Right lobe of liver (tissue), 6 donors: ENCODE measurements at regions not wholly inside any gene's neighbourhood (a gene's known extent, or its start where the extent isn't known, plus 50 kb on each side); places are given as distances from the start of the nearest gene placed in this dataset.

Source experiments
- ATAC-seq, 4 donors: fragments of 200-7000 bp; cut with Tn5 transposase; one replicate each; pipeline ENCODE4 v1.9.1; 2020; ENCODE audit warnings: mild to moderate bottlenecking in 4 of 4, moderate library complexity in 4 of 4
- DNase-seq, 3 donors: peaks; one replicate each; pipeline ENCODE4 v3.0.0-alpha.2; 2020
- H3K27ac ChIP-seq, 3 donors: fragments of 200-600 bp; one replicate each; pipeline ENCODE4 v1.8.0; 2022
- H3K27me3 ChIP-seq, 2 donors: fragments of 200-600 bp; one replicate each; pipeline ENCODE4 v1.8.0; 2022
- H3K36me3 ChIP-seq, 4 donors: fragments of 200-600 bp; sonication (generic) in 1 of 4; one replicate each; pipeline versions ENCODE4 v1.5.1 to v1.8.0; 2017 to 2022; ENCODE audit warnings: control low read depth in 1 of 4
- H3K4me1 ChIP-seq, 4 donors: fragments of 200-600 bp; sonication (generic) in 1 of 4; one replicate each; pipeline versions ENCODE4 v1.5.1 to v1.8.0; 2017 to 2022; ENCODE audit warnings: control low read depth in 1 of 4
- H3K4me3 ChIP-seq, 3 donors: fragments of 200-600 bp; one replicate each; pipeline ENCODE4 v1.8.0; 2022
- H3K9me3 ChIP-seq, 4 donors: fragments of 200-600 bp; sonication (generic) in 1 of 4; one replicate each; pipeline versions ENCODE4 v1.5.1 to v1.8.0; 2017 to 2022; ENCODE audit warnings: control low read depth in 1 of 4
- CTCF ChIP-seq, 4 donors: fragments of 200-600 bp in 3 of 4; fragments of 450-650 bp in 1 of 4; IDR thresholded peaks; one replicate each; pipeline versions ENCODE4 v1.5.1 to v1.8.0; 2016 to 2022; ENCODE audit warnings: antibody characterized with exemption in 4 of 4, mild to moderate bottlenecking in 2 of 4
- POLR2A ChIP-seq: fragments of 450-650 bp; IDR thresholded peaks from one replicate; pipeline ENCODE4 v1.6.1; 2017; ENCODE audit warnings: antibody characterized with exemption, mild to moderate bottlenecking
- WGBS: methylation state at CpG from one replicate; pipeline ENCODE4 v1.1.6; 2018; ENCODE audit warnings: low coverage, low lambda C conversion rate; ENCODE audit not compliant: insufficient coverage; ENCODE audit errors: missing lambda C conversion rate; 5-methylcytosine and 5-hydroxymethylcytosine counted together
- intact Hi-C, 2 donors: fragments of 100-400 bp; cut with DNase I; formaldehyde crosslinking; loops; one replicate each; pipeline versions ENCODE4 v1.11.2 to v1.14.1; 2022
- donor health status: DM: no; HTN: yes; CAD: no.
- donor health status: DM: no; HTN: no; CAD: no.
- donor health status: DM: no; HTN: no; CAD: no.
- donor health status: DM: no; HTN: yes; CAD: no.
- donor health status: DM: no; HTN: yes; CAD: no.

- DNase-seq (no peak), ATAC-seq (no peak)
- Histone ChIP-seq H3K4me1 (peaks cover 0 to 6% (median 0%) of the 10 kb centered on the region in 4 donors), H3K9me3 (no peaks in the 10 kb centered on the region), H3K4me3 (no peak overlapping the region), H3K36me3 (no peaks in the 10 kb centered on the region), H3K27me3 (peaks cover 0 to 5% of the 10 kb centered on the region in 2 donors), H3K27ac (no peak overlapping the region)
- WGBS: 54% methylated on average over 3 of the region's 3 CpGs
- intact Hi-C loops: no loop called here
- TF ChIP-seq CTCF (IDR thresholded peaks at IDR 0.05) (no peak), POLR2A (no peak)
Observed at GRCh38 chr5:78706825-78707224, 58.3 kb upstream of the LHFPL2 start.

GRCh38 chr5:78706381-78706780, 57.8 kb upstream of the LHFPL2 start:
- 52% methylated on average over 2 of the region's 2 CpGs for WGBS
- Histone ChIP-seq H3K27me3 (peaks cover 0 to 5% of the 10 kb centered on the region in 2 donors), H3K4me1 (peaks cover 0 to 6% (median 0%) of the 10 kb centered on the region in 4 donors), H3K36me3 (no peaks in the 10 kb centered on the region), H3K27ac (no peak overlapping the region), H3K4me3 (no peak overlapping the region), H3K9me3 (no peaks in the 10 kb centered on the region)
- ATAC-seq (no peak), DNase-seq (no peak)
- TF ChIP-seq CTCF (IDR thresholded peaks at IDR 0.05) (no peak), POLR2A (no peak)
- intact Hi-C loops: no loop called here

- Histone ChIP-seq H3K36me3 (no peaks in the 10 kb centered on the region), H3K4me3 (no peak overlapping the region), H3K4me1 (peaks cover 0 to 6% (median 0%) of the 10 kb centered on the region in 4 donors), H3K27me3 (peaks cover 0 to 5% of the 10 kb centered on the region in 2 donors), H3K9me3 (no peaks in the 10 kb centered on the region), H3K27ac (no peak overlapping the region)
- no peak for DNase-seq
- intact Hi-C loops: no loop called here
- 79% methylated on average over 3 of the region's 3 CpGs for WGBS
- ATAC-seq: no peak
- TF ChIP-seq CTCF (IDR thresholded peaks at IDR 0.05) (no peak), POLR2A (no peak)
Observed at GRCh38 chr5:78705826-78706225, 57.3 kb upstream of the LHFPL2 start.

- ATAC-seq: peak; percentile 66 to 87 (median 74)
- intact Hi-C loops: no loop called here
- WGBS: 42% methylated on average over 3 of the region's 3 CpGs
- Histone ChIP-seq H3K36me3 (no peaks in the 10 kb centered on the region), H3K27me3 (peaks cover 0 to 5% of the 10 kb centered on the region in 2 donors), H3K27ac (no peak overlapping the region), H3K9me3 (no peaks in the 10 kb centered on the region), H3K4me3 (no peak overlapping the region), H3K4me1 (peaks cover 0 to 6% (median 0%) of the 10 kb centered on the region in 4 donors)
- no peak for TF ChIP-seq POLR2A
- no peak for TF ChIP-seq CTCF (IDR thresholded peaks at IDR 0.05)
- DNase-seq: no peak
Observed at GRCh38 chr5:78701795-78702410, 53.3 kb upstream of the LHFPL2 start.
